ENCODE measurements at regions not wholly inside any gene's neighbourhood (a gene's known extent, or its start where the extent isn't known, plus 50 kb on each side); places are given as distances from the start of the nearest gene placed in this dataset.

GRCh38 chr2:67845621-67846369 is 217.0 kb downstream of the C1D start:
- Histone ChIP-seq H3K9me3 (ENCODE audit: low read length) (no peaks in the 10 kb centered on the region), H3K36me3 (replicated peaks in 1 of 2; ENCODE audit: control insufficient read depth in 1 of 2, insufficient read depth in 2 of 2, low read length in 2 of 2) (no peaks in the 10 kb centered on the region), H3K79me2 (ENCODE audit: insufficient read depth, low read length) (no peaks in the 10 kb centered on the region), H3K27ac (ENCODE audit: extremely low read length, insufficient read depth, low read length) (no peak overlapping the region), H2AFZ (ENCODE audit: low read length) (no peak overlapping the region), H3K27me3 (ENCODE audit: control insufficient read depth in 1 of 2, insufficient read depth in 2 of 2, low read length in 2 of 2) (0 out of 5 replicates have a peak, but pooled peaks cover 0 to 3% of the 10 kb centered on the region in 2 experiments), H3K4me2 (ENCODE audit: low read depth, low read length) (peak overlapping the region; percentile 67), H3K9ac (ENCODE audit: insufficient read depth, low read depth, low read length) (no peak overlapping the region), H3K4me3 (replicated peaks in 1 of 3; ENCODE audit: insufficient read depth in 1 of 3, low read depth in 2 of 3, low read length in 3 of 3) (peak overlapping the region in 1 of 3 experiments; percentile 0; a peak in 1 of 6 replicates), H3K4me1 (ENCODE audit: insufficient read depth, low read length) (peaks cover 7% of the 10 kb centered on the region), H4K20me1 (ENCODE audit: insufficient read depth, low read length) (no peaks in the 10 kb centered on the region)
- DNase-seq (ENCODE audit: low spot score) (no peak), FAIRE-seq (no peak), ATAC-seq (no peak; the same call in 2 of the 3 replicates)
- ChIA-PET POLR2A (no interaction called here), CTCF (ENCODE audit: low intra/inter-chr PET ratio, low total read pairs) (no interaction called here)
- in situ Hi-C loops (cut with HindIII; ENCODE audit: extremely low pct_ligation_motif_present, low pct_unique_long_range_greater_than_20kb): loop anchor here (10.0 to 25.0 kb wide), 2 partner anchors 1258 to 1411 kb away; partner anchors contain the start of gene MEIS1
- no TSS peak for BruUV-seq (replicated peaks)
- WGBS (ENCODE audit: low lambda C conversion rate): 35% methylated on average over 8 of the region's 8 CpGs
- peak; percentile 37; the same call in 1 of the 2 replicates for TF ChIP-seq ZFP36L1 (CRISPR knock-in tag; IDR thresholded peaks at IDR 0.05)
- TF ChIP-seq MIER3 (CRISPR knock-in tag; IDR thresholded peaks at IDR 0.05; ENCODE audit: borderline replicate concordance): no peak
- 0 out of 2 replicates have a peak, but pooled peaks have one; percentile 21 for TF ChIP-seq ZNF790 (CRISPR knock-in tag; IDR thresholded peaks at IDR 0.05; ENCODE audit: borderline replicate concordance)
- TF ChIP-seq USF2 (IDR thresholded peaks at IDR 0.05; ENCODE audit: low read depth, low read length): no peak
- 0 out of 2 replicates have a peak, but pooled peaks have one; percentile 18 for TF ChIP-seq USF2 (CRISPR knock-in tag; IDR thresholded peaks at IDR 0.05; ENCODE audit: borderline replicate concordance)
- intact Hi-C loops (cut with micrococcal nuclease; ENCODE audit: unreplicated experiment): loop anchor here (1.0 to 10.0 kb wide), 6 partner anchors 30 to 1831 kb away; no protein-coding TSS in a partner anchor
